BE2C (cell line): ENCODE measurements at regions not wholly inside any gene's neighbourhood (a gene's known extent, or its start where the extent isn't known, plus 50 kb on each side); places are given as distances from the start of the nearest gene placed in this dataset.
"Not testable (repeated sequence)": the region's sequence is repeated elsewhere in the genome, so short reads cannot be mapped to it uniquely, and the experiment has no call there.

ENCODE experiments used
- DNase-seq: peaks from one replicate; pipeline ENCODE4 v3.0.0-alpha.2; 2020
- H3K27me3 ChIP-seq: fragments of 250-450 bp; sonication (Bioruptor Pico); 2 replicates; pipeline ENCODE4 v1.5.1; 2020; ENCODE audit warnings: mild to moderate bottlenecking
- H3K36me3 ChIP-seq: fragments of 250-450 bp; sonication (Bioruptor Pico); 2 replicates; pipeline ENCODE4 v1.5.1; 2020; ENCODE audit warnings: mild to moderate bottlenecking
- H3K4me1 ChIP-seq: fragments of 250-450 bp; sonication (Bioruptor Pico); 2 replicates; pipeline ENCODE4 v1.5.1; 2020
- H3K4me3 ChIP-seq: 2 replicates; pipeline ENCODE4 v1.5.1; 2011; ENCODE audit warnings: low read depth, low read length
- H3K9me3 ChIP-seq: fragments of 250-450 bp; sonication (Bioruptor Pico); 2 replicates; pipeline ENCODE4 v1.5.1; 2020
- CTCF ChIP-seq: IDR thresholded peaks from 2 replicates; pipeline ENCODE4 v1.5.1; 2012; ENCODE audit warnings: mild to moderate bottlenecking, low read depth, low read length

GRCh38 chr10:123367195-123367594 lies 213.0 kb downstream of the BUB3 start:
- no peaks in the 10 kb centered on the region for H3K27me3 ChIP-seq
- no peak for TF ChIP-seq CTCF
- no peaks in the 10 kb centered on the region for H3K36me3 ChIP-seq
- H3K9me3 ChIP-seq: no peaks in the 10 kb centered on the region
- H3K4me3 ChIP-seq: no peak overlapping the region
- H3K4me1 ChIP-seq: no peaks in the 10 kb centered on the region
- no peak for DNase-seq

- not testable (repeated sequence) for DNase-seq, H3K27me3 ChIP-seq, H3K4me3 ChIP-seq, H3K9me3 ChIP-seq, H3K4me1 ChIP-seq, H3K36me3 ChIP-seq
Observed at GRCh38 chr10:123371626-123372025, 217.4 kb downstream of the BUB3 start.

GRCh38 chr10:123373591-123373990 lies 219.4 kb downstream of the BUB3 start:
- Histone ChIP-seq H3K4me1 (no peaks in the 10 kb centered on the region), H3K4me3 (no peak overlapping the region), H3K9me3 (no peaks in the 10 kb centered on the region), H3K36me3 (no peaks in the 10 kb centered on the region), H3K27me3 (no peaks in the 10 kb centered on the region)
- no peak for TF ChIP-seq CTCF
- DNase-seq: no peak

GRCh38 chr10:123375097-123375496 lies 220.9 kb downstream of the BUB3 start:
- no peaks in the 10 kb centered on the region for H3K27me3 ChIP-seq
- H3K4me1 ChIP-seq: no peaks in the 10 kb centered on the region
- TF ChIP-seq CTCF: no peak
- no peaks in the 10 kb centered on the region for H3K36me3 ChIP-seq
- no peak for DNase-seq
- no peak overlapping the region for H3K4me3 ChIP-seq
- H3K9me3 ChIP-seq: no peaks in the 10 kb centered on the region

- Histone ChIP-seq H3K9me3 (no peaks in the 10 kb centered on the region), H3K27me3 (no peaks in the 10 kb centered on the region), H3K36me3 (no peaks in the 10 kb centered on the region), H3K4me1 (no peaks in the 10 kb centered on the region), H3K4me3 (no peak overlapping the region)
- no peak for TF ChIP-seq CTCF
- no peak for DNase-seq
Observed at GRCh38 chr10:123375738-123376137, 221.5 kb downstream of the BUB3 start.

GRCh38 chr10:123377883-123378282 lies 223.7 kb downstream of the BUB3 start:
- H3K9me3 ChIP-seq: no peaks in the 10 kb centered on the region
- no peak overlapping the region for H3K4me3 ChIP-seq
- DNase-seq: no peak
- no peak for TF ChIP-seq CTCF
- no peaks in the 10 kb centered on the region for H3K36me3 ChIP-seq
- peaks cover 4% of the 10 kb centered on the region; the same call in 1 of the 2 replicates for H3K4me1 ChIP-seq
- H3K27me3 ChIP-seq: no peaks in the 10 kb centered on the region

- H3K4me1 ChIP-seq: peaks cover 4% of the 10 kb centered on the region; the same call in 1 of the 2 replicates
- H3K36me3 ChIP-seq: no peaks in the 10 kb centered on the region
- no peak overlapping the region for H3K4me3 ChIP-seq
- no peaks in the 10 kb centered on the region for H3K9me3 ChIP-seq
- H3K27me3 ChIP-seq: no peaks in the 10 kb centered on the region
- TF ChIP-seq CTCF: no peak
- DNase-seq: no peak
Observed at GRCh38 chr10:123378302-123378701, 224.1 kb downstream of the BUB3 start.
